ENCODE measurements at regions not wholly inside any gene's neighbourhood (a gene's known extent, or its start where the extent isn't known, plus 50 kb on each side); places are given as distances from the start of the nearest gene placed in this dataset.

DNA sequence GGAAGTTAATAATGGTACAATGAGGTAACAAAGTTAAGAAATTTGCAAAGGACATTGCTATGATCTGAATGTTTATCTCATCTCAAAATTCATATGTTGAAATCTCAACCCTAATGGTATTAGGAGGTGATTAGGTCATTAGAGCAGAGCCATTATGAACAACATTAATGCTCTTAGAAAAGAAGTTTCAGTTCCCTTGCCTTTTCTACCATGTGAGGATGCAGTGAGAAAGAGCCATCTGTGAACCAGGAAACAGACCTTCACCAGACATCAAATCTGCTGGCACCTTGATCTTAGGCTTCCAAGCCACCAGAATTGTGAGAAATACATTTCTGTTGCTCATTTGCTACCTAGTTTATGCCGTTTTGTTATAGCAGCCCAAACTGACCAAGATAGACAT is 757.6 kb downstream of the NR4A2 start:
- TF ChIP-seq, protein P1, sequence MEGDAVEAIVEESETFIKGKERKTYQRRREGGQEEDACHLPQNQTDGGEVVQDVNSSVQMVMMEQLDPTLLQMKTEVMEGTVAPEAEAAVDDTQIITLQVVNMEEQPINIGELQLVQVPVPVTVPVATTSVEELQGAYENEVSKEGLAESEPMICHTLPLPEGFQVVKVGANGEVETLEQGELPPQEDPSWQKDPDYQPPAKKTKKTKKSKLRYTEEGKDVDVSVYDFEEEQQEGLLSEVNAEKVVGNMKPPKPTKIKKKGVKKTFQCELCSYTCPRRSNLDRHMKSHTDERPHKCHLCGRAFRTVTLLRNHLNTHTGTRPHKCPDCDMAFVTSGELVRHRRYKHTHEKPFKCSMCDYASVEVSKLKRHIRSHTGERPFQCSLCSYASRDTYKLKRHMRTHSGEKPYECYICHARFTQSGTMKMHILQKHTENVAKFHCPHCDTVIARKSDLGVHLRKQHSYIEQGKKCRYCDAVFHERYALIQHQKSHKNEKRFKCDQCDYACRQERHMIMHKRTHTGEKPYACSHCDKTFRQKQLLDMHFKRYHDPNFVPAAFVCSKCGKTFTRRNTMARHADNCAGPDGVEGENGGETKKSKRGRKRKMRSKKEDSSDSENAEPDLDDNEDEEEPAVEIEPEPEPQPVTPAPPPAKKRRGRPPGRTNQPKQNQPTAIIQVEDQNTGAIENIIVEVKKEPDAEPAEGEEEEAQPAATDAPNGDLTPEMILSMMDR (IDR thresholded peaks at IDR 0.05): no peak
- no peak for TF ChIP-seq POLR2A (IDR thresholded peaks at IDR 0.05)

All from heart left ventricle (tissue), 13 donors.